ENCODE measurements at regions not wholly inside any gene's neighbourhood (a gene's known extent, or its start where the extent isn't known, plus 50 kb on each side); places are given as distances from the start of the nearest gene placed in this dataset.
"Not testable (repeated sequence)": the region's sequence is repeated elsewhere in the genome, so short reads cannot be mapped to it uniquely, and the experiment has no call there.

GRCh38 chr22:22733881-22734373 lies 89.5 kb downstream of the GGTLC2 start:
- no peaks in the 10 kb centered on the region for H3K36me3 Mint-ChIP-seq
- no peak overlapping the region for H3K4me3 Mint-ChIP-seq
- no peak for TF ChIP-seq CTCF (IDR thresholded peaks at IDR 0.05)
- H3K4me3 ChIP-seq (ENCODE audit: low read length): no peak overlapping the region
- H3K9me3 ChIP-seq (ENCODE audit: control insufficient read depth, insufficient read depth, low read length): no peaks in the 10 kb centered on the region
- H3K4me1 ChIP-seq (ENCODE audit: control insufficient read depth, insufficient read depth, low read length): peaks cover 70% of the 10 kb centered on the region
- peaks cover 49 to 52% of the 10 kb centered on the region in 2 donors for H3K4me1 Mint-ChIP-seq
- WGBS (ENCODE audit: insufficient coverage): 72% methylated on average over 7 of the region's 7 CpGs
- H3K9me3 Mint-ChIP-seq: no peaks in the 10 kb centered on the region
- no peaks in the 10 kb centered on the region for H3K27me3 ChIP-seq (ENCODE audit: control insufficient read depth, insufficient read depth, low read length)
- no peak overlapping the region for H3K27ac ChIP-seq (ENCODE audit: low read length)
- intact Hi-C loops (cut with micrococcal nuclease): no loop called here
- H3K36me3 ChIP-seq (ENCODE audit: control insufficient read depth, insufficient read depth, low read length): no peaks in the 10 kb centered on the region
- peak overlapping the region in 1 of 2 donors; percentile 80 for H3K27ac Mint-ChIP-seq
- ATAC-seq (no peak), DNase-seq (peak in 1 of 2 donors; percentile 6)
- no peaks in the 10 kb centered on the region for H3K27me3 Mint-ChIP-seq (ENCODE audit: low read depth in 2 of 2)

GRCh38 chr22:22734395-22735272 lies 90.2 kb downstream of the GGTLC2 start:
- H3K36me3 Mint-ChIP-seq; intact Hi-C loops (cut with micrococcal nuclease); ATAC-seq; H3K36me3 ChIP-seq (ENCODE audit: control insufficient read depth, insufficient read depth, low read length); H3K9me3 Mint-ChIP-seq; H3K27me3 Mint-ChIP-seq (ENCODE audit: low read depth in 2 of 2); H3K4me3 ChIP-seq (ENCODE audit: low read length); H3K27me3 ChIP-seq (ENCODE audit: control insufficient read depth, insufficient read depth, low read length); H3K9me3 ChIP-seq (ENCODE audit: control insufficient read depth, insufficient read depth, low read length): not testable (repeated sequence)
- Mint-ChIP-seq H3K4me1 (peaks cover 47 to 49% of the 10 kb centered on the region in 2 donors), H3K27ac (peak overlapping the region; percentile 78 to 80), H3K4me3 (peak overlapping the region; percentile 82)
- DNase-seq: peak in 1 of 2 donors; percentile 12
- 90% methylated on average over 14 of the region's 17 CpGs for WGBS (ENCODE audit: insufficient coverage)
- Histone ChIP-seq H3K4me1 (ENCODE audit: control insufficient read depth, insufficient read depth, low read length) (peaks cover 76% of the 10 kb centered on the region), H3K27ac (ENCODE audit: low read length) (peak overlapping the region; percentile 39)

GRCh38 chr22:22735276-22735675 lies 90.9 kb downstream of the GGTLC2 start:
- ATAC-seq: peak; percentile 45 to 77 (median 48)
- H3K36me3 Mint-ChIP-seq; H3K9me3 ChIP-seq (ENCODE audit: control insufficient read depth, insufficient read depth, low read length); H3K4me3 ChIP-seq (ENCODE audit: low read length); H3K9me3 Mint-ChIP-seq; H3K27me3 ChIP-seq (ENCODE audit: control insufficient read depth, insufficient read depth, low read length); H3K36me3 ChIP-seq (ENCODE audit: control insufficient read depth, insufficient read depth, low read length); H3K27me3 Mint-ChIP-seq (ENCODE audit: low read depth in 2 of 2); intact Hi-C loops (cut with micrococcal nuclease): not testable (repeated sequence)
- WGBS (ENCODE audit: insufficient coverage): 49% methylated on average over 4 of the region's 4 CpGs
- peak overlapping the region; percentile 39 for H3K27ac ChIP-seq (ENCODE audit: low read length)
- peaks cover 76% of the 10 kb centered on the region for H3K4me1 ChIP-seq (ENCODE audit: control insufficient read depth, insufficient read depth, low read length)
- H3K4me3 Mint-ChIP-seq: peak overlapping the region; percentile 82
- peak overlapping the region; percentile 78 to 80 for H3K27ac Mint-ChIP-seq
- peaks cover 45 to 49% of the 10 kb centered on the region in 2 donors for H3K4me1 Mint-ChIP-seq
- peak; percentile 14 to 44 for DNase-seq

GRCh38 chr22:22735695-22736611 lies 91.5 kb downstream of the GGTLC2 start:
- H3K4me3 ChIP-seq (ENCODE audit: low read length): no peak overlapping the region
- intact Hi-C loops (cut with micrococcal nuclease): no loop called here
- H3K4me1 ChIP-seq (ENCODE audit: control insufficient read depth, insufficient read depth, low read length): peaks cover 71% of the 10 kb centered on the region
- TF ChIP-seq CTCF (IDR thresholded peaks at IDR 0.05): no peak
- H3K9me3 ChIP-seq (ENCODE audit: control insufficient read depth, insufficient read depth, low read length): no peaks in the 10 kb centered on the region
- Mint-ChIP-seq H3K27ac (peak overlapping the region; percentile 78 to 80), H3K4me3 (peak overlapping the region; percentile 82), H3K36me3 (no peaks in the 10 kb centered on the region), H3K4me1 (peaks cover 45 to 49% of the 10 kb centered on the region in 2 donors), H3K9me3 (no peaks in the 10 kb centered on the region), H3K27me3 (ENCODE audit: low read depth in 2 of 2) (peaks cover 0 to 6% of the 10 kb centered on the region in 2 donors)
- no peak overlapping the region for H3K27ac ChIP-seq (ENCODE audit: low read length)
- H3K27me3 ChIP-seq (ENCODE audit: control insufficient read depth, insufficient read depth, low read length): no peaks in the 10 kb centered on the region
- DNase-seq (no peak), ATAC-seq (peak in 1 of 3 donors; percentile 55)
- no peaks in the 10 kb centered on the region for H3K36me3 ChIP-seq (ENCODE audit: control insufficient read depth, insufficient read depth, low read length)
- WGBS (ENCODE audit: insufficient coverage): 47% methylated on average over 3 of the region's 3 CpGs
